Aorta (tissue), 5 donors: ENCODE measurements at regions not wholly inside any gene's neighbourhood (a gene's known extent, or its start where the extent isn't known, plus 50 kb on each side); places are given as distances from the start of the nearest gene placed in this dataset.

Experiments
- ATAC-seq: fragments of 200-7000 bp; cut with Tn5 transposase; one replicate; pipeline ENCODE4 v1.9.1; 2022; ENCODE audit warnings: moderate library complexity; ENCODE audit not compliant: low FRiP score
- DNase-seq, 2 donors: peaks; one replicate each; pipeline ENCODE4 v3.0.0-alpha.2; 2020
- H3K27ac ChIP-seq, 2 donors: one replicate each; pipeline ENCODE4 v1.5.1; 2013; ENCODE audit warnings: low read length in 2 of 2, mild to moderate bottlenecking in 2 of 2, moderate library complexity in 2 of 2, control low read depth in 1 of 2, inconsistent platforms in 1 of 2, low read depth in 1 of 2
- H3K27me3 ChIP-seq, 2 donors: one replicate each; pipeline ENCODE4 v1.6.1; 2013; ENCODE audit warnings: control low read depth in 1 of 2, low read length in 1 of 2, mild to moderate bottlenecking in 1 of 2, moderate library complexity in 1 of 2; ENCODE audit not compliant: insufficient read depth in 2 of 2, control insufficient read depth in 1 of 2
- H3K36me3 ChIP-seq, 2 donors: one replicate each; pipeline ENCODE4 v1.6.1; 2013; ENCODE audit warnings: control low read depth in 1 of 2, low read length in 1 of 2, mild to moderate bottlenecking in 1 of 2; ENCODE audit not compliant: insufficient read depth in 2 of 2, control insufficient read depth in 1 of 2
- H3K4me1 ChIP-seq, 2 donors: one replicate each; pipeline ENCODE4 v1.6.1; 2013; ENCODE audit warnings: low read length in 2 of 2, control low read depth in 1 of 2, mild to moderate bottlenecking in 1 of 2, moderate library complexity in 1 of 2; ENCODE audit not compliant: insufficient read depth in 2 of 2, control insufficient read depth in 1 of 2
- H3K4me3 ChIP-seq, 2 donors: one replicate each; pipeline ENCODE4 v1.5.1; 2013; ENCODE audit warnings: low read length in 2 of 2, control low read depth in 1 of 2, mild to moderate bottlenecking in 1 of 2
- H3K9me3 ChIP-seq: one replicate; pipeline ENCODE4 v1.6.1; 2013; ENCODE audit warnings: mild to moderate bottlenecking, low read length; ENCODE audit not compliant: control insufficient read depth
- WGBS, 2 donors: extraction: QIAGEN DNeasy Blood & Tissue Kit; methylation state at CpG; one replicate each; pipeline ENCODE4 v1.1.7; 2013; 5-methylcytosine and 5-hydroxymethylcytosine counted together
- intact Hi-C, 2 donors: fragments of 100-400 bp; cut with DNase I; formaldehyde crosslinking; loops; one replicate each; pipeline versions ENCODE4 v1.14.2 to v1.15.0; 2022
- donor health status: healthy with polysubstance abuse.
- donor health status: Bipolar disorder and iron deficiency.
- donor health status: DM: no; HTN: no; CAD: no.
- donor health status: DM: no; HTN: no; CAD: no.
- donor health status: DM: yes; HTN: yes; CAD: no.

GRCh38 chr2:183243758-183244157 lies 119.5 kb downstream of the NUP35 start:
- intact Hi-C loops: no loop called here
- Histone ChIP-seq H3K4me3 (no peak overlapping the region), H3K27ac (no peak overlapping the region), H3K27me3 (no peaks in the 10 kb centered on the region), H3K36me3 (no peaks in the 10 kb centered on the region), H3K4me1 (no peaks in the 10 kb centered on the region), H3K9me3 (no peaks in the 10 kb centered on the region)
- DNase-seq (no peak), ATAC-seq (no peak)
- WGBS, 2 donors: 90 to 96% methylated on average over 3 of the region's 3 CpGs

DNA sequence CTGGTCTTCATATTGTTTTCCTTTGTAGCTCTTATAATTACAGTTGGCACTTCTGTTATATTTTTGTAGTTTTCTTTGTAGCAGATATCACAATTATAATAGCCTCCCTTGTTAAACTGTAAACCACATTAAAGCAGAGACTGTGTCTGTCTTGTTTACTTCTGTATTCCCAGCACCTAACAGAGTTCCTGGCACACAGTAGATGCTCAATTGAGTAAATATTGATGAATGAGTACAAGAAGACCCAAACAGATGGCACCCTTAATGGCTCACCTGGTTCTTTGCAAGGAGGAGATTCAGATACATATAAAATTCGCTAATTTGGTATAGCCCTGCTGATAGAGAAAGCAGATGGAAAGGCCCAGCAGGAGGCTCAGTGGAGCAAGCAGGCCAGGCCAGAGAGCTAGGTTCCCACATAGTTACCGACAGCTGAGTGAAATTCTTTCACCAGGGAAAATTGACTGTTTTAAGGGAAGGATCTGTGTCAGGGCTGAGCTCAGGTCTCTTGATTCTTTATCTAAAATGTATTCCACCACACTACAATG lies 120.1 kb downstream of the NUP35 start:
- Histone ChIP-seq H3K27ac (no peak overlapping the region), H3K36me3 (no peaks in the 10 kb centered on the region), H3K4me3 (no peak overlapping the region), H3K4me1 (no peaks in the 10 kb centered on the region), H3K27me3 (no peaks in the 10 kb centered on the region), H3K9me3 (no peaks in the 10 kb centered on the region)
- DNase-seq: no peak
- 96% methylated on average over 2 of the region's 2 CpGs for WGBS, 2 donors
- ATAC-seq: no peak
- intact Hi-C loops: no loop called here

DNA sequence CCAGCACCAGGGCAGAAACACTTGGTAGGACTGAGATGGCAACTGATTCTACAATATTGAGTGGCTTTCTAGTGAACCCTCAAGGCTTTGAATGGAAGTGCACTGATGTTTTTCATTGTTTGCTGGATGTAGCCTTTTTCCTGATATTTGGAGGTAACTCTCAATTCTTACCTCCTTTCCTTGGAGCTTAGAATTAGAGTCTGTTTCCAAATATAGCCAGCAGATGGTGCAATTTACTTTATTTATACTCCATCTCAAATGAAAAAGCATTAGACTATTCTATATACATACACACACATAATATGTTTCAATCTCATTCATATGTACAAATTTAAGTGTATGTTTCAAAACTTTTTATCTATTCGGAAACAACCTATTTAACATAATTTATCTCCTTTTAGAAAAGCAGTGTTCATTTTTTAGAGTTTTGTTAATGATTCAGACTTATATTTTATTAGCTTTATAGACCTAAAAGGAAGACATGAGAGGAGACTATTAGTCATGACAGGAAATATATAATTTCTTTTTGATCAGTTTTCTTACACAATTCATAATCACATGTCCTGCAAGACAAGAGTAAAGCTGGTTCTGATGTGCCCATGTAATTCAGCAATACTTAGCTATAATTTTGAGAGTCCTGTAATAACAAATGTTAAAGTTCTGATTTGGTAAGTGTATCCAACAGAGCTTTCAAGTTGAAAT lies 124.8 kb downstream of the NUP35 start:
- H3K4me1 ChIP-seq: no peaks in the 10 kb centered on the region
- H3K4me3 ChIP-seq: no peak overlapping the region
- ATAC-seq (no peak), DNase-seq (no peak)
- WGBS, 2 donors: 4% methylated on average over 1 of the region's 1 CpG
- no peaks in the 10 kb centered on the region for H3K9me3 ChIP-seq
- intact Hi-C loops: no loop called here
- H3K27ac ChIP-seq: no peak overlapping the region
- H3K27me3 ChIP-seq: no peaks in the 10 kb centered on the region
- no peaks in the 10 kb centered on the region for H3K36me3 ChIP-seq

GRCh38 chr2:183250061-183250460 lies 125.8 kb downstream of the NUP35 start:
- Histone ChIP-seq H3K4me1 (no peaks in the 10 kb centered on the region), H3K36me3 (no peaks in the 10 kb centered on the region), H3K9me3 (no peaks in the 10 kb centered on the region), H3K27ac (no peak overlapping the region), H3K4me3 (no peak overlapping the region), H3K27me3 (no peaks in the 10 kb centered on the region)
- DNase-seq (no peak), ATAC-seq (no peak)
- 67 to 75% methylated on average over 3 of the region's 3 CpGs for WGBS, 2 donors
- intact Hi-C loops: no loop called here

GRCh38 chr2:183250472-183250871 lies 126.2 kb downstream of the NUP35 start:
- Histone ChIP-seq H3K4me1 (no peaks in the 10 kb centered on the region), H3K36me3 (no peaks in the 10 kb centered on the region), H3K9me3 (no peaks in the 10 kb centered on the region), H3K27ac (no peak overlapping the region), H3K4me3 (no peak overlapping the region), H3K27me3 (no peaks in the 10 kb centered on the region)
- intact Hi-C loops: no loop called here
- 87 to 90% methylated on average over 3 of the region's 3 CpGs for WGBS, 2 donors
- DNase-seq (no peak), ATAC-seq (no peak)

DNA sequence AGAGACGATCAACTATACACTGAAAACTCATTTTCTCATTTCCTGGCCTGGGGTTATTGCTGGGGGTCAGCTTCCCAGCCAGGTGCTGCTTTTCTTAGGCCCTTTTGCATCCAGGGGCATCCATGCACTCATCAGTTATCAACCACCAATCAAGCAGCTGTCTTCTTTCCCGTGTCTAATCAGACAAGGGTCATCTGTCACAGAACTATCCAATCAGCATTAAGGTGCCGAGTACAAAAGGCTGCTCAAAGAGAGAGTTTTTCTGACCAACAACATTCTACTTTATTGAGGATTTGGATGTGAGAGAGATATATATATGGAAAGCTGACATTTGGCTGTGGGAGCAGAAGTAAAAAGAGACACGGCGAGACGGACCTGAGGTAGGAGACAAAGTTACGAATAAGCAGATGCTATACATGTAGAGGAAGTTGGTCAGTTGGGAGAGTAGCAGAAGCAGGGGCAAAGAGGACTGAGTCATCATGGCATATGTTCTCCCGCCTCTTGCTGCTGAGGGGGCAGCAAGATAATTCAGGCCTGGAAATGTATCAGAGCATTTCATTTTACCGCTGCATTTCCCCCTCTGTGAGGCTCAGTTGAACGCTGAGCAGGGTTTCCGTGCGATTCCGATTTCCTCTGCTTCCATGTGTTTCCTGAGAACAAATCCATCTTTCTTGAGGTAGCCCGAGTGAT lies 129.3 kb downstream of the NUP35 start:
- ATAC-seq (no peak), DNase-seq (no peak)
- Histone ChIP-seq H3K36me3 (no peaks in the 10 kb centered on the region), H3K9me3 (no peaks in the 10 kb centered on the region), H3K4me3 (no peak overlapping the region), H3K4me1 (no peaks in the 10 kb centered on the region), H3K27me3 (no peaks in the 10 kb centered on the region), H3K27ac (no peak overlapping the region)
- intact Hi-C loops: no loop called here
- 73 to 76% methylated on average over 14 of the region's 14 CpGs for WGBS, 2 donors

DNA sequence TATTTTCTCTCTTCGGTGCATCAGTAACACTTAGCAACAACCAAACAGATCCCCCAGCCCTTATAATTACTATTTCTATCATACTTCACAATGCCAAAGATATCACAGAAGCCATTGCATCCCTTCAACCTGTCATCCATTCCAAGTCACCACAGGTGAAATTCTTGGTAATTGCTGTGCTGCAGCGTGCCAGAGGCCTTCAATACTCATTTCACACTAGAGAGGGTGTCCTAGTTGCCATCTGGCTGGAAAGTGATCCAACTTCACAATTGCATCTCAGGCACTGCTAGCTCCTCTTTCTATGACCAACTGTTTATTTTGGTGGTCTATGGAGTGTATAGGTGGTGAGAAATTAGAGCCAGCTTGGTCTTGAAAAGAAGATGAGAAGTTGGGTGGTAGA lies 131.2 kb downstream of the NUP35 start:
- no peaks in the 10 kb centered on the region for H3K27me3 ChIP-seq
- intact Hi-C loops: no loop called here
- ATAC-seq: no peak

GRCh38 chr2:183259921-183260320 lies 135.7 kb downstream of the NUP35 start:
- DNase-seq: no peak

More for the DNA sequence above, 131.2 kb downstream of the NUP35 start:
- Histone ChIP-seq H3K4me3 (no peak overlapping the region), H3K9me3 (no peaks in the 10 kb centered on the region), H3K4me1 (no peaks in the 10 kb centered on the region), H3K27ac (no peak overlapping the region), H3K36me3 (no peaks in the 10 kb centered on the region)
- WGBS, 2 donors: 80 to 81% methylated on average over 2 of the region's 2 CpGs
- no peak for DNase-seq

GRCh38 chr2:183260527-183260926 lies 136.3 kb downstream of the NUP35 start:
- intact Hi-C loops: no loop called here
- ATAC-seq (no peak), DNase-seq (peak in 1 of 2 donors; percentile 68)

More at GRCh38 chr2:183259921-183260320, 135.7 kb downstream of the NUP35 start:
- no peaks in the 10 kb centered on the region for H3K9me3 ChIP-seq
- ATAC-seq: no peak
- H3K4me1 ChIP-seq: no peaks in the 10 kb centered on the region
- WGBS, 2 donors: 91 to 95% methylated on average over 1 of the region's 1 CpG
- intact Hi-C loops: no loop called here
- H3K27ac ChIP-seq: no peak overlapping the region
- H3K36me3 ChIP-seq: no peaks in the 10 kb centered on the region
- H3K27me3 ChIP-seq: no peaks in the 10 kb centered on the region
- no peak overlapping the region for H3K4me3 ChIP-seq

More at GRCh38 chr2:183260527-183260926, 136.3 kb downstream of the NUP35 start:
- Histone ChIP-seq H3K4me3 (no peak overlapping the region), H3K36me3 (no peaks in the 10 kb centered on the region), H3K27ac (no peak overlapping the region), H3K4me1 (no peaks in the 10 kb centered on the region), H3K27me3 (no peaks in the 10 kb centered on the region), H3K9me3 (no peaks in the 10 kb centered on the region)
- WGBS, 2 donors: 97 to 98% methylated on average over 29 of the region's 29 CpGs
